ENCODE measurements at regions not wholly inside any gene's neighbourhood (a gene's known extent, or its start where the extent isn't known, plus 50 kb on each side); places are given as distances from the start of the nearest gene placed in this dataset.

DNA sequence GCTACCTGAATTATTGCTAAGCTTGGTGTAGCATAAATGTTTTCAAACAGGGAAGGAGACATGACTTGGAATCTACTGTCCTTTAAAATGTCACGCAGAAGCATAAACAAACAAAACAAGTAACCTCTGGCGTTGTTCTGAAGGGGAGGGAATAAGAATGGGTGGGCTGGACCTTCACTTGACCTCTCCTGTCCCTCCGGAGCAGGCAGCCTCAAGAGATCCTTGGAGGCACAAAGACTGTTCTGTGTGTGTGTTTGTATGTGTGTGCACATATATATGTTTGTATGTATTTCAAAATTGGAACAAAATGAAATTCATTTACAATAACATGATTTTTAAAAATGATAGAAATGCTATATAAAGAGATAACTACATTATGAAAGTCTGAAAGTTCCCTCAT, 91.3 kb upstream of the DCLK2 start:
- TF ChIP-seq MXI1 (IDR thresholded peaks at IDR 0.05; ENCODE audit: low read depth, low read length), result no peak
- TF ChIP-seq EP300 (IDR thresholded peaks at IDR 0.05; ENCODE audit: low read length), result no peak
- TF ChIP-seq, protein P1, sequence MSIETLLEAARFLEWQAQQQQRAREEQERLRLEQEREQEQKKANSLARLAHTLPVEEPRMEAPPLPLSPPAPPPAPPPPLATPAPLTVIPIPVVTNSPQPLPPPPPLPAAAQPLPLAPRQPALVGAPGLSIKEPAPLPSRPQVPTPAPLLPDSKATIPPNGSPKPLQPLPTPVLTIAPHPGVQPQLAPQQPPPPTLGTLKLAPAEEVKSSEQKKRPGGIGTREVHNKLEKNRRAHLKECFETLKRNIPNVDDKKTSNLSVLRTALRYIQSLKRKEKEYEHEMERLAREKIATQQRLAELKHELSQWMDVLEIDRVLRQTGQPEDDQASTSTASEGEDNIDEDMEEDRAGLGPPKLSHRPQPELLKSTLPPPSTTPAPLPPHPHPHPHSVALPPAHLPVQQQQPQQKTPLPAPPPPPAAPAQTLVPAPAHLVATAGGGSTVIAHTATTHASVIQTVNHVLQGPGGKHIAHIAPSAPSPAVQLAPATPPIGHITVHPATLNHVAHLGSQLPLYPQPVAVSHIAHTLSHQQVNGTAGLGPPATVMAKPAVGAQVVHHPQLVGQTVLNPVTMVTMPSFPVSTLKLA (conservative IDR thresholded peaks at IDR 0.05), result no peak
- no peak for TF ChIP-seq ZNF274 (IDR thresholded peaks at IDR 0.05; ENCODE audit: borderline replicate concordance, low read depth, low read length)

All from K562 (cell line).